ENCODE measurements at regions not wholly inside any gene's neighbourhood (a gene's known extent, or its start where the extent isn't known, plus 50 kb on each side); places are given as distances from the start of the nearest gene placed in this dataset.

- TF ChIP-seq ZNF398 (CRISPR knock-in tag; IDR thresholded peaks at IDR 0.05) (no peak), CBX8 (IDR thresholded peaks at IDR 0.05; ENCODE audit: borderline replicate concordance, extremely low read depth, low read depth, low read length, poor library complexity, severe bottlenecking) (no peak), ZBTB33 (CRISPR knock-in tag; IDR thresholded peaks at IDR 0.05) (no peak), ZBTB43 (CRISPR knock-in tag; IDR thresholded peaks at IDR 0.05) (no peak)
Measured at GRCh38 chr10:45495438-45496152, 121.6 kb downstream of the ALOX5 start (continued).

Measured in K562 (cell line).